H1 (cell line): ENCODE measurements at regions not wholly inside any gene's neighbourhood (a gene's known extent, or its start where the extent isn't known, plus 50 kb on each side); places are given as distances from the start of the nearest gene placed in this dataset.

Source experiments
- CTCF ChIA-PET: fragments of 300-600 bp; sonication (Branson Sonifier 250); formaldehyde crosslinking; loops from one replicate; lab custom pipeline; 2021; ENCODE audit not compliant: partially characterized antibody; lab: Charles Lee
- POLR2A ChIA-PET: fragments of 300-600 bp; sonication (Branson Sonifier 250); formaldehyde crosslinking; loops from one replicate; lab custom pipeline; 2021; ENCODE audit warnings: inconsistent platforms; ENCODE audit not compliant: partially characterized antibody; lab: Charles Lee
- DNase-seq, 2 experiments: peaks; one replicate each; pipeline versions ENCODE4 v3.0.0 to v3.0.0-alpha.2; 2010 to 2022; ENCODE audit warnings: low spot score in 2 of 2, low read depth in 1 of 2, mixed read lengths in 1 of 2
- FAIRE-seq: peaks from 2 replicates; lab custom pipeline; 2011; peaks lifted over from hg19 to GRCh38; lab: Jason Lieb, UNC
- H2AFZ ChIP-seq: 2 replicates; pipeline ENCODE4 v1.8.1; 2012; ENCODE audit warnings: low read length, inconsistent platforms
- H2AK5ac ChIP-seq: 2 replicates; pipeline ENCODE4 v1.6.1; 2013; ENCODE audit warnings: low read depth, low read length
- H2BK120ac ChIP-seq: replicated peaks from 2 replicates; pipeline ENCODE3; 2013; ENCODE audit warnings: low read depth, low read length, inconsistent platforms
- H2BK12ac ChIP-seq: 2 replicates; pipeline ENCODE4 v1.6.1; 2013; ENCODE audit warnings: low read depth, low read length
- H2BK15ac ChIP-seq: 2 replicates; pipeline ENCODE4 v1.6.1; 2013; ENCODE audit warnings: low read length
- H2BK20ac ChIP-seq: 2 replicates; pipeline ENCODE4 v1.6.1; 2013; ENCODE audit warnings: low read length
- H2BK5ac ChIP-seq: 2 replicates; pipeline ENCODE4 v1.6.1; 2013; ENCODE audit warnings: low read depth, low read length
- H3K14ac ChIP-seq: 2 replicates; pipeline ENCODE4 v1.6.1; 2013; ENCODE audit warnings: inconsistent platforms; ENCODE audit not compliant: insufficient read length
- H3K18ac ChIP-seq: 2 replicates; pipeline ENCODE4 v1.6.1; 2013; ENCODE audit warnings: low read length; ENCODE audit errors: extremely low read depth
- H3K23ac ChIP-seq: 2 replicates; pipeline ENCODE4 v1.6.1; 2013; ENCODE audit warnings: inconsistent platforms; ENCODE audit not compliant: insufficient read length
- H3K23me2 ChIP-seq: 2 replicates; pipeline ENCODE4 v1.6.1; 2013; ENCODE audit warnings: low read depth, low read length
- H3K27ac ChIP-seq: 2 replicates; pipeline ENCODE4 v1.6.1; 2011; ENCODE audit warnings: low read depth, low read length, inconsistent platforms
- H3K27me3 ChIP-seq, 4 experiments: replicated peaks in 1 of 4; 1 replicate in 1 of 4; 2 replicates in 3 of 4; pipeline versions ENCODE4 v1.6.1 to v1.8.1; 2011 to 2013; ENCODE audit warnings: low read length in 3 of 4, mild to moderate bottlenecking in 3 of 4, inconsistent platforms in 2 of 4, mixed read lengths in 2 of 4, moderate library complexity in 1 of 4; ENCODE audit not compliant: control insufficient read depth in 3 of 4, insufficient read depth in 3 of 4; ENCODE audit errors: extremely low read depth in 1 of 4
- H3K36me3 ChIP-seq, 4 experiments: 2 replicates each; pipeline versions ENCODE4 v1.6.1 to v1.8.1; 2011 to 2013; ENCODE audit warnings: mild to moderate bottlenecking in 4 of 4, low read length in 3 of 4, moderate library complexity in 2 of 4, control low read depth in 1 of 4, inconsistent platforms in 1 of 4; ENCODE audit not compliant: insufficient read depth in 4 of 4, control insufficient read depth in 2 of 4
- H3K4ac ChIP-seq: replicated peaks from 2 replicates; pipeline ENCODE3; 2013; ENCODE audit warnings: low read length, low read depth, mixed read lengths, inconsistent platforms; ENCODE audit not compliant: insufficient read length
- H3K4me1 ChIP-seq, 4 experiments: replicated peaks in 1 of 4; 1 replicate in 1 of 4; 2 replicates in 3 of 4; pipeline versions ENCODE4 v1.6.1 to v1.8.1; 2011 to 2013; ENCODE audit warnings: low read length in 3 of 4, inconsistent platforms in 2 of 4, mixed read lengths in 1 of 4; ENCODE audit not compliant: insufficient read depth in 4 of 4, control insufficient read depth in 3 of 4
- H3K4me2 ChIP-seq, 2 experiments: 2 replicates each; pipeline versions ENCODE4 v1.6.1 to v1.8.1; 2011 to 2013; ENCODE audit warnings: low read depth in 2 of 2, low read length in 2 of 2, control low read depth in 1 of 2, inconsistent platforms in 1 of 2, mild to moderate bottlenecking in 1 of 2; ENCODE audit not compliant: insufficient read depth in 1 of 2
- H3K4me3 ChIP-seq, 4 experiments: fragments of 200-600, 300-600 bp in 1 of 4; sonication (generic), shearing (Covaris generic), sonication (Bioruptor Twin) in 1 of 4; 2 replicates each; pipeline versions ENCODE4 v1.5.1 to v1.8.1; 2011 to 2016; ENCODE audit warnings: low read length in 4 of 4, low read depth in 3 of 4, control low read depth in 2 of 4, inconsistent platforms in 2 of 4, mild to moderate bottlenecking in 2 of 4, mixed read lengths in 1 of 4, moderate library complexity in 1 of 4; ENCODE audit not compliant: insufficient read depth in 2 of 4; ENCODE audit errors: extremely low read depth in 1 of 4
- H3K56ac ChIP-seq: replicated peaks from 2 replicates; pipeline ENCODE3; 2013; ENCODE audit warnings: low read depth, mild to moderate bottlenecking, mixed read lengths, low read length, inconsistent platforms; ENCODE audit not compliant: insufficient read length
- H3K79me1 ChIP-seq: 2 replicates; pipeline ENCODE4 v1.6.1; 2013; ENCODE audit warnings: low read depth, low read length, control low read depth
- H3K79me2 ChIP-seq, 2 experiments: 2 replicates each; pipeline versions ENCODE4 v1.6.1 to v1.8.1; 2012 to 2013; ENCODE audit warnings: low read length in 2 of 2, mild to moderate bottlenecking in 2 of 2, inconsistent platforms in 1 of 2; ENCODE audit not compliant: insufficient read depth in 2 of 2, control insufficient read depth in 1 of 2
- H3K9ac ChIP-seq, 4 experiments: replicated peaks in 1 of 4; 1 replicate in 1 of 4; 2 replicates in 3 of 4; pipeline versions ENCODE4 v1.6.1 to v1.8.1; 2011 to 2013; ENCODE audit warnings: low read depth in 3 of 4, low read length in 3 of 4, control low read depth in 2 of 4, mild to moderate bottlenecking in 2 of 4, moderate library complexity in 2 of 4, inconsistent platforms in 1 of 4; ENCODE audit errors: extremely low read depth in 1 of 4
- H3K9me3 ChIP-seq, 2 experiments: 2 replicates each; pipeline versions ENCODE4 v1.6.1 to v1.8.1; 2012 to 2013; ENCODE audit warnings: mild to moderate bottlenecking in 2 of 2, moderate library complexity in 2 of 2, control low read depth in 1 of 2, inconsistent platforms in 1 of 2, low read depth in 1 of 2, low read length in 1 of 2, mixed read lengths in 1 of 2; ENCODE audit not compliant: insufficient read depth in 2 of 2
- H4K20me1 ChIP-seq, 2 experiments: replicated peaks in 1 of 2; 2 replicates each; pipeline versions ENCODE3 to v1.8.1; 2011 to 2013; ENCODE audit warnings: inconsistent platforms in 2 of 2, low read length in 2 of 2, mild to moderate bottlenecking in 1 of 2; ENCODE audit not compliant: insufficient read depth in 2 of 2, control insufficient read depth in 1 of 2
- H4K5ac ChIP-seq: 2 replicates; pipeline ENCODE4 v1.6.1; 2013; ENCODE audit warnings: low read length, low read depth, mixed read lengths, inconsistent platforms; ENCODE audit not compliant: insufficient read length
- H4K8ac ChIP-seq: 2 replicates; pipeline ENCODE4 v1.8.0; 2013; ENCODE audit warnings: mild to moderate bottlenecking, moderate library complexity, low read length, inconsistent platforms; ENCODE audit not compliant: insufficient read depth; ENCODE audit errors: extremely low read depth
- H4K91ac ChIP-seq: replicated peaks from 2 replicates; pipeline ENCODE3; 2013; ENCODE audit warnings: low read length, mixed read lengths, inconsistent platforms; ENCODE audit not compliant: insufficient read length
- ATF2 ChIP-seq: IDR thresholded peaks from 2 replicates; pipeline ENCODE4 v1.6.1; 2012; ENCODE audit warnings: low read length, inconsistent platforms
- BCL11A ChIP-seq, 2 experiments: IDR thresholded peaks; one replicate each; pipeline ENCODE4 v1.6.1; 2011; ENCODE audit warnings: low read depth in 2 of 2, low read length in 2 of 2, mild to moderate bottlenecking in 2 of 2
- CREB1 ChIP-seq: IDR thresholded peaks from 2 replicates; pipeline ENCODE4 v1.6.1; 2012; ENCODE audit warnings: inconsistent platforms
- HDAC6 ChIP-seq: IDR thresholded peaks from one replicate; pipeline ENCODE4 v1.7.1; 2012; ENCODE audit warnings: low read depth, mild to moderate bottlenecking, inconsistent platforms, low read length, moderate library complexity
- POLR2A ChIP-seq, 2 experiments: IDR thresholded peaks; 1 replicate in 1 of 2; 2 replicates in 1 of 2; pipeline ENCODE4 v1.6.1; 2011; ENCODE audit warnings: low read depth in 2 of 2, low read length in 2 of 2, mild to moderate bottlenecking in 2 of 2; ENCODE audit errors: control extremely low read depth in 1 of 2
- POLR2AphosphoS5 ChIP-seq: IDR thresholded peaks from 2 replicates; pipeline ENCODE4 v1.6.1; 2011; ENCODE audit warnings: low read depth, low read length
- RXRA ChIP-seq: IDR thresholded peaks from 2 replicates; pipeline ENCODE4 v1.6.1; 2011; ENCODE audit warnings: low read depth, mild to moderate bottlenecking, low read length, moderate library complexity; ENCODE audit not compliant: insufficient read depth
- SIX5 ChIP-seq: IDR thresholded peaks from 2 replicates; pipeline ENCODE4 v1.6.1; 2011; ENCODE audit warnings: mild to moderate bottlenecking, low read depth, low read length
- SUZ12 ChIP-seq: fragments of 200-600 bp; sonication (generic); IDR thresholded peaks from 2 replicates; pipeline ENCODE4 v1.6.1; 2012; ENCODE audit warnings: mild to moderate bottlenecking, inconsistent platforms, low read length, moderate library complexity, mixed read lengths
- TCF12 ChIP-seq: IDR thresholded peaks from 2 replicates; pipeline ENCODE4 v1.6.1; 2011; ENCODE audit warnings: low read depth, mild to moderate bottlenecking, low read length
- TEAD4 ChIP-seq: IDR thresholded peaks from 2 replicates; pipeline ENCODE4 v1.6.1; 2012; ENCODE audit warnings: low read depth, low read length, inconsistent platforms, mixed read lengths
- WGBS, 2 experiments: shearing (Covaris generic) in 1 of 2; methylation state at CpG; one replicate each; pipeline versions ENCODE4 v1.1.6 to v1.1.7; 2013 to 2015; ENCODE audit warnings: low lambda C conversion rate in 2 of 2, mixed read lengths in 2 of 2, inconsistent platforms in 1 of 2, low coverage in 1 of 2, missing lambda C conversion rate in 1 of 2; ENCODE audit not compliant: insufficient replicate concordance in 2 of 2, insufficient coverage in 1 of 2, insufficient read length in 1 of 2; ENCODE audit errors: extremely low coverage in 1 of 2, missing lambda C conversion rate in 1 of 2; 5-methylcytosine and 5-hydroxymethylcytosine counted together

GRCh38 chr1:67953301-67953700 is 97.1 kb downstream of the DIRAS3 start:
- Histone ChIP-seq H3K36me3 (no peaks in the 10 kb centered on the region), H3K4ac (no peak overlapping the region), H3K14ac (no peak overlapping the region), H2BK15ac (no peak overlapping the region), H3K18ac (no peak overlapping the region), H3K27ac (no peak overlapping the region), H4K8ac (no peak overlapping the region), H3K9ac (no peak overlapping the region), H3K56ac (no peak overlapping the region), H4K91ac (no peak overlapping the region), H3K4me3 (no peak overlapping the region), H3K4me2 (no peak overlapping the region), H3K23ac (no peak overlapping the region), H3K27me3 (no peaks in the 10 kb centered on the region), H3K9me3 (no peaks in the 10 kb centered on the region), H3K4me1 (no peaks in the 10 kb centered on the region; a peak in 1 of 7 replicates), H2BK5ac (no peak overlapping the region), H2BK12ac (no peak overlapping the region), H2AFZ (no peak overlapping the region), H4K20me1 (no peaks in the 10 kb centered on the region), H2BK120ac (no peak overlapping the region), H3K79me2 (no peaks in the 10 kb centered on the region), H4K5ac (no peak overlapping the region), H3K23me2 (no peaks in the 10 kb centered on the region; the same call in 1 of the 2 replicates), H2BK20ac (no peak overlapping the region), H3K79me1 (no peaks in the 10 kb centered on the region), H2AK5ac (no peak overlapping the region)
- ChIA-PET POLR2A (interaction anchor here (0.6 kb wide), 1 partner anchor 75 kb away, joined by 3 read pairs; no protein-coding TSS in a partner anchor), CTCF (interaction anchor here (3.5 kb wide), 1 partner anchor 11 kb away, joined by 12 read pairs; no protein-coding TSS in a partner anchor)
- 90% methylated on average over 2 of the region's 2 CpGs; no CpG with 5 or more reads in 1 of the 2 experiments for WGBS, 2 experiments
- DNase-seq (no peak), FAIRE-seq (no peak)
- TF ChIP-seq SIX5 (no peak), BCL11A (IDR thresholded peaks at IDR 0.05; ENCODE audit: low read depth in 2 of 2, low read length in 2 of 2) (no peak), CREB1 (no peak), HDAC6 (no peak), ATF2 (no peak), POLR2A (IDR thresholded peaks at IDR 0.05; ENCODE audit: control extremely low read depth in 1 of 2, low read depth in 2 of 2, low read length in 2 of 2) (no peak), TCF12 (no peak), RXRA (no peak), TEAD4 (no peak), SUZ12 (no peak), POLR2AphosphoS5 (no peak)
